Body of pancreas (tissue), 4 donors: ENCODE measurements at regions not wholly inside any gene's neighbourhood (a gene's known extent, or its start where the extent isn't known, plus 50 kb on each side); places are given as distances from the start of the nearest gene placed in this dataset.

ENCODE experiments used
- ATAC-seq: fragments of 150-250 bp; one replicate; pipeline ENCODE4 v1.9.1; 2016
- DNase-seq, 4 donors: peaks; one replicate each; pipeline ENCODE4 v3.0.0-alpha.2; 2019
- H3K27ac ChIP-seq, 4 donors: fragments of 200-600 bp; sonication (generic); 1 replicate in 3 of 4; 2 replicates in 1 of 4; pipeline versions ENCODE4 v1.5.1 to v1.6.1; 2016 to 2019; ENCODE audit warnings: mild to moderate bottlenecking in 1 of 4, mixed read lengths in 1 of 4, moderate library complexity in 1 of 4
- H3K27me3 ChIP-seq, 2 donors: fragments of 200-600 bp; sonication (generic); one replicate each; pipeline ENCODE4 v1.6.0; 2016; ENCODE audit warnings: mild to moderate bottlenecking in 1 of 2
- H3K36me3 ChIP-seq, 2 donors: fragments of 200-600 bp; sonication (generic); replicated peaks in 1 of 2; 2 replicates each; pipeline ENCODE4 v1.5.1; 2016; ENCODE audit warnings: low read depth in 2 of 2; ENCODE audit not compliant: insufficient read depth in 1 of 2
- H3K4me1 ChIP-seq: fragments of 200-600 bp; sonication (generic); one replicate; pipeline ENCODE4 v1.6.0; 2016
- H3K4me3 ChIP-seq, 2 donors: fragments of 200-600 bp; sonication (generic); 1 replicate in 1 of 2; 2 replicates in 1 of 2; pipeline ENCODE4 v1.5.1; 2016 to 2019
- H3K9me3 ChIP-seq, 3 donors: fragments of 200-600 bp; sonication (generic); 1 replicate in 2 of 3; 2 replicates in 1 of 3; pipeline ENCODE4 v1.5.1; 2016
- CTCF ChIP-seq, 7 experiments: fragments of 450-650 bp in 4 of 7; fragments of 200-600 bp in 3 of 7; sonication (generic) in 3 of 7; IDR thresholded peaks; one replicate each; pipeline ENCODE4 v1.5.1; 2016 to 2019; ENCODE audit warnings: antibody characterized with exemption in 7 of 7
- POLR2A ChIP-seq, 3 donors: fragments of 450-650 bp; IDR thresholded peaks; one replicate each; pipeline ENCODE4 v1.6.1; 2016; ENCODE audit warnings: antibody characterized with exemption in 3 of 3, mild to moderate bottlenecking in 2 of 3
- WGBS, 2 donors: methylation state at CpG; one replicate each; pipeline ENCODE4 v1.1.5; 2017; 5-methylcytosine and 5-hydroxymethylcytosine counted together
- intact Hi-C: fragments of 100-400 bp; cut with DNase I; formaldehyde crosslinking; loops from one replicate; pipeline ENCODE4 v1.15.1; 2023

DNA sequence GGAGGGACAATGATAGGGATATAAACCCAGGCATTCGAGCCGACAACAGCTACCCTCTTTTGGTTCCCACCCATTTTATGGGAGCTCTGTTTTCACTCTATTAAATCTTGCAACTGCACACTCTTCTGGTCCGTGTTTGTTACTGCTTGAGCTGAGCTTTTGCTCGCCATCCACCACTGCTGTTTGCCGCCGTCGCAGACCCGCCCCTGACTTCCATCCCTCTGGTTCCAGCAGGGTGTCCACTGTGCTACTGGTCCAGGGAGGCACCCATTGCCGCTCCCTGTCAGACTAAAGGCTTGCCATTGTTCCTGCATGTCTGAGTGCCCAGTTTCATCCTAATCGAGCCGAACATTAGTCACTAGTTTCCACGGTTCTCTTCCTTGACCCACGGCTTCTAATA, 1170.5 kb upstream of the PABPC4L start:
- intact Hi-C loops = no loop called here
- Histone ChIP-seq H3K4me1 (no peaks in the 10 kb centered on the region), H3K27me3 (no peaks in the 10 kb centered on the region), H3K27ac (no peak overlapping the region), H3K4me3 (no peak overlapping the region), H3K36me3 (no peaks in the 10 kb centered on the region), H3K9me3 (no peaks in the 10 kb centered on the region)
- ATAC-seq = no peak
- TF ChIP-seq POLR2A (IDR thresholded peaks at IDR 0.05) = no peak
- TF ChIP-seq CTCF (IDR thresholded peaks at IDR 0.05) = no peak
- WGBS, 2 donors = 81 to 83% methylated on average over 13 of the region's 13 CpGs
- no peak for DNase-seq

GRCh38 chr4:135371137-135371536, 1169.5 kb upstream of the PABPC4L start:
- no peaks in the 10 kb centered on the region for H3K36me3 ChIP-seq
- no peak overlapping the region for H3K27ac ChIP-seq
- no peaks in the 10 kb centered on the region for H3K4me1 ChIP-seq
- H3K27me3 ChIP-seq = no peaks in the 10 kb centered on the region
- no peaks in the 10 kb centered on the region for H3K9me3 ChIP-seq
- TF ChIP-seq CTCF (IDR thresholded peaks at IDR 0.05) (peak in 4 of 7 experiments; percentile 11 to 32 (median 22)), POLR2A (IDR thresholded peaks at IDR 0.05) (no peak)
- intact Hi-C loops = no loop called here
- no peak for ATAC-seq
- 23 to 26% methylated on average over 4 of the region's 4 CpGs for WGBS, 2 donors
- peak; percentile 9 to 50 (median 29) for DNase-seq
- H3K4me3 ChIP-seq = no peak overlapping the region

- ATAC-seq (no peak), DNase-seq (no peak)
- H3K27me3 ChIP-seq = no peaks in the 10 kb centered on the region
- H3K4me3 ChIP-seq = no peak overlapping the region
- no peaks in the 10 kb centered on the region for H3K36me3 ChIP-seq
- H3K4me1 ChIP-seq = no peaks in the 10 kb centered on the region
- WGBS, 2 donors = 34 to 40% methylated on average over 3 of the region's 3 CpGs
- no peak overlapping the region for H3K27ac ChIP-seq
- TF ChIP-seq POLR2A (IDR thresholded peaks at IDR 0.05) (no peak), CTCF (IDR thresholded peaks at IDR 0.05) (no peak)
- intact Hi-C loops = no loop called here
- no peaks in the 10 kb centered on the region for H3K9me3 ChIP-seq
Observed at GRCh38 chr4:135368831-135369230, 1167.2 kb upstream of the PABPC4L start.

- no peak for ATAC-seq
- TF ChIP-seq CTCF (IDR thresholded peaks at IDR 0.05) (no peak), POLR2A (IDR thresholded peaks at IDR 0.05) (no peak)
- 55 to 71% methylated on average over 1 of the region's 1 CpG for WGBS, 2 donors
Observed at GRCh38 chr4:135365065-135365464, 1163.5 kb upstream of the PABPC4L start.

GRCh38 chr4:135359128-135359527, 1157.5 kb upstream of the PABPC4L start:
- no peak for TF ChIP-seq POLR2A (IDR thresholded peaks at IDR 0.05)
- TF ChIP-seq CTCF (IDR thresholded peaks at IDR 0.05) = no peak
- Histone ChIP-seq H3K4me1 (no peaks in the 10 kb centered on the region), H3K36me3 (no peaks in the 10 kb centered on the region), H3K4me3 (no peak overlapping the region), H3K27ac (no peak overlapping the region), H3K9me3 (no peaks in the 10 kb centered on the region), H3K27me3 (no peaks in the 10 kb centered on the region)
- intact Hi-C loops = no loop called here
- WGBS, 2 donors = 79 to 84% methylated on average over 1 of the region's 1 CpG
- no peak for ATAC-seq
- DNase-seq = no peak

More at GRCh38 chr4:135365065-135365464, 1163.5 kb upstream of the PABPC4L start:
- Histone ChIP-seq H3K9me3 (no peaks in the 10 kb centered on the region), H3K4me1 (no peaks in the 10 kb centered on the region), H3K4me3 (no peak overlapping the region), H3K27ac (no peak overlapping the region), H3K27me3 (no peaks in the 10 kb centered on the region), H3K36me3 (no peaks in the 10 kb centered on the region)
- no peak for DNase-seq
- intact Hi-C loops = no loop called here
